Activated CD4-positive, CD25-positive, alpha-beta regulatory T cell treated with anti-CD3 and anti-CD28 coated beads, Interleukin-2, amount 50 U/mL, for 72 hours (primary cell): ENCODE measurements at regions not wholly inside any gene's neighbourhood (a gene's known extent, or its start where the extent isn't known, plus 50 kb on each side); places are given as distances from the start of the nearest gene placed in this dataset.

Experiments used
- DNase-seq: peaks from one replicate; pipeline ENCODE4 v3.0.0; 2021

- DNase-seq = no peak
These were observed 106.5 kb downstream of the CDH26 start for GRCh38 chr20:60064554-60065196.

- DNase-seq = no peak
These were observed 107.7 kb downstream of the CDH26 start for GRCh38 chr20:60065741-60066437.

GRCh38 chr20:60066438-60066823, 108.2 kb downstream of the CDH26 start:
- no peak for DNase-seq

GRCh38 chr20:60068509-60068908, 110.3 kb downstream of the CDH26 start:
- no peak for DNase-seq

GRCh38 chr20:60069656-60070055, 111.4 kb downstream of the CDH26 start:
- no peak for DNase-seq

GRCh38 chr20:60070791-60071190, 112.6 kb downstream of the CDH26 start:
- DNase-seq = no peak

DNA sequence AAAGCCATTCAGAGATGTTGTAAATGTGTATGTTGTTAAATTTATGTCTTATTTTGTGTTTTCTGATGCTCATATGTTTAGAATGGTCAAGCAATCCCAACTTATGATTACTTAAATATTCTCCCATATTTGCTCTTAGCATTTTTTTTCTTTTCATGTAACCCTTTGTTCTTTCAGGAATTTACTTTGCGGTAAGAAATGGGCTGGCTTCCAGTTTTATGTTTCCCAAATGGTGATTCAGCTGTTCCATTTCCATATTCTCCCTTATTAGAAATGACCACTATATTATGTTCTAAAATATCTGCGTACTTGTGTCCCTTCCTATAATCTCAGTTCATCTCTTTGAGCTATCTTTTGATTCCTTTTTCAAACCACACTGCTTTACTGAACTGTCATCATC, 113.7 kb downstream of the CDH26 start:
- no peak for DNase-seq

- DNase-seq = no peak
These were observed 114.9 kb downstream of the CDH26 start for GRCh38 chr20:60073086-60073485.

- no peak for DNase-seq
These were observed 115.3 kb downstream of the CDH26 start for GRCh38 chr20:60073504-60073903.

DNA sequence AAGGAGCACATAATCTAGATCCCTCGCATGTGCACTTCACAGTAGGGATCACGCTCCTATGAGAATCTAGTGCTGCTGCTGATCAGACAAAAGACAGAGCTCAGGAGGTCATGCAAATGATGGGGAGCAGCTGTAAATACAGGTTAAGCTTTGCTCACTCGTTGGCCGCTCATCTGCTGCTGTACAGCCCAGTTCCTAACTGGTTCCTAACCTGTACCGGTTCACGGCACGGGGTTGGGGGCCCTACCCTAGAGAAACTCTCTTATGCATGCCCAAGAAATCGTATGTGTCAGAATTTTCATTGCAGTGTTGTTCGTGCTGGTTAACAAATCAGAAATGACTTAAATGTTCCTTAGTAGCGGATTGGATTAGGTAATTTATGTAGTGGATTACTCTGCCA, 116.1 kb downstream of the CDH26 start:
- no peak for DNase-seq

DNA sequence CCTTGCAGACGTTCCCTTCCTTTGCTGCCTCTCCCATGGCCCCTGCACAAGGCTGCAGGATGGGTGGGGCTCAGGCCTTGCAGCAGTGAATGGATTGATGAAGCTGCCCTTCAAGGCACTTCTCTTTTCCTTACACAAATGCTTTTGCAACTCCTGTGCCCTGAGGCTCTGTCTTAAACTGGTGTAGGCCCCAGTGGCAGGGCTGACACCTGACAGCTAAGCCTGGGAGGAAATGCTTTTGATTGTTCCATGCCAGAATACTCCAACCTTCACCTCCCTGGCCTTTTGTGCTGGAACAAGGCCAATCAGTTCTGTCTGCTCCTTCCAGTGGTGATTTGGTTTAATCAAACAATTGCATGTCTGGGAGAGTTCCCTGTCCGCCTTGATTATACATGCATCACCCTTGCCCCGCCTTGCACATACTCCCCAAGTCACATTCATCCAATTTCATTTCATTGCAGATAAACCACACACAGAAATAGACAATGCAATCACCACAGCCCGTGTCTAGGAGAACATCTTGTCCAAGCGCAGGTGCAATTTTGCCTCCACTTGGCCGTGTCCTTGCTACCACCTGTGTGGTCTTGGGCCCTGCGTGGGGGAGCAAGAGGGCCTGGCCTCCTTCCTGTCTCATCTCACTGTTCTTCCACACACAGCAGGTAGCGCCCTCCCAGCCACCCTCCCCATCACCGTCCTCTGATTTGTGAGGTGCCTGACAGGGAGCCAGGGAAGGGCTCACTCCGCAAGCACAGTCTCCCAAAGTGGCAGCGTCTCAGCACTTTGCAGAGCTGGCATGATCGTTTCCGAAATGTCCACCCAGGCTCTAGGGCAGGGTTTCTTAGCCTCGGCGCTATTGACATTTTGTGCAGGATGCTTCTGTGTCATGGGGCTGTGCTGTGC, 120.4 kb downstream of the CDH26 start:
- DNase-seq = no peak

- no peak for DNase-seq
These were observed 122.2 kb downstream of the CDH26 start for GRCh38 chr20:60080401-60080800.

DNA sequence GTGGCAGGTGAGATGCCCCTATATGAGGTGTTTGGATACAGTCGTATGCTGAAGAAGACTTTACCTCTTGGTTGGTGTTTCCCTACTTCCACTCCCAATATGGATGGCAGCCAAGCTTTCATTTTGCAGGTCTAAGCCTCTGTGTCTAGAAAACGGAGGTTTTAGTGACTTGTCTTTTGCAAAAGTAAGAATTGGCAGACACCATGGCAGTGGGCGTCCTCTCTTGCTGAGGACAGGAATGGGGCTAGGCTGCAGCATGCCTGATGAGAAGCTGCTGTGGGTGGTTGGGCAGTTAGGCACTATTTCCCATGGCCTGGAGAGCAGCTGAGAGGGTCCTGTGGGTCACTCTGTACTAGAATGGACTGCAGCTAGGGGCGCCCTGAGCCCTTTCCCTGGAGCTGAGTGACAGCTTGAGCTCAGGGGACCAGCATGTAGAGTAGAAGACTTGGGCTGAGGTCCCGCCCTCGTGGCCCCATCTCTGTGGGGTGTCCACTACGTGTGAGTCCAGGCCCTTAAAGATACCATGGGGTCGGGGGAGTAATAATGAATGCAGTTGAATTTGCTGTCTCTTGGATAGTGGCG, 127.4 kb downstream of the CDH26 start:
- DNase-seq = no peak

DNA sequence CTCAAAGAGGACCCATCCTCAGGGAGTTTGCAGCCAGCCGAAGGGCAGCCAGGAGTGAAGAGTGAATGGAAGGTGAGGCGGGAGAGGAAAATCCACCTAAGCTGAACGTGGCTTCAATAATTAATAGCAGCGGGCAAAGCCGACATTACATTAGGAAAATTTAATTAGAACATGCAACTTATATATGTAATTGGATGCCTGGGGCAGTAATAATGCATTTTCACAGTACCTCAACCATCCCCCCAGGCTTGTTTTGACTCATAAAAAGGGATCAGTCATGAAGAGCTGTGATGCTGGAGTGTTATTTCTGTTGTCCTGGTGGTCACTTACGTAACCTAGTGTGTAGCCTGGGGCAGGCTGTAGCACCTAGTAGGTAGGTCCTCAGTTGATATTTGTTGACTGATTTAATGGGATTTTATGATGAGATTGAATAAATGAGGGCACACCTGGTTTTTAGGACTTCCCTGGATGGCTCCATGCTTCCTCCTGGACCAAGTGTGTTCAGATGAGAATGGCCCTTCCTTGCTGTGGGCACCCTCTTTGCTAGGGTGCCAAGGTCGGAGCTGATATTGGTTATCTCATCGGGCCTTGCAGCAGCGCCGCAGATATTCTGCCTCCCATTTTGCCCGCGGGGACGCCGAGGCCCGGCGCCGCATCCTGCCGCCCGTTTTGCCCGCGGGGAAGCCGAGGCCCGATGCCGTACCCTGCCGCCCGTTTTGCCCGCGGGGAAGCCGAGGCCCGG, 128.8 kb downstream of the CDH26 start:
- DNase-seq = no peak

- no peak for DNase-seq
These were observed 129.4 kb downstream of the CDH26 start for GRCh38 chr20:60087563-60088105.

DNA sequence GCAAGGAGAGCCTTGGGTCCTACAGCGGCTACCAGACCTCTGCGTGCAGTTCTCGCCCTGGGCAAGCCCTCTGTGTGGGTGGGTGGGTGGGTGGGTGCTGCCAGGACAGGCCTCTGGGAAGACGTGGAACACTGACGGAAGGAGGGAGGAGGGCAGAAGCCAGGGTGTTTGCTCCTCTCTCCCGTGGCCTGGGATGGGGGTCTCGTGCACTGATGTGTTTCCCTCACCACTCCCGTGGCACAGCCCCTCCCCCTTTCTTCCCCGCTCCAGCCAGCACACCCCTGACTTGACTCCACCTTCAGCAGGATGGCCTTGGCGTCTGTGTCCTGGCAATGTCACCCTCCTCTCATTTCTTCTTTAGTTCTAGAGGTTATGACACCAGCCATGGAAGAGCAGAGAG, 130.0 kb downstream of the CDH26 start:
- DNase-seq = no peak

GRCh38 chr20:60090631-60091030, 132.4 kb downstream of the CDH26 start:
- no peak for DNase-seq

DNA sequence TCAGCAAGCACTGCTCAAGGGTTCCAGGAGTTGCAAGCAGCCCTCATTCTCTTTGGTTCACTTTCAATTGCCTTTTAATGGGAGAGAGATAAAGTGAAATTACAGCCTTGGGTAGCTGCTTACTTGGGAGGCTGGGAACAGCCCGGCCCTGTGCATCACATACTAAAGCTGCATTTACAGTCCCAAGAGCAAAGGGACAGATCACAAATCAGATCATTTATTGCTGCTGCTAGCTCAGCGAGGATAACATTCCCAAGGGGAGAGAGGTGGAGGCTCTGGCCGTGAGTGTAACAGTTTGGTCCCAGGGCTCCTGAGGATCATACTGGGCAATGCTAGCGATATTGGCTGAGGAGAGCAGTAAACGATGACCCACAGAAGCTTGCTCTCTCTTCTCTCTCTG, 133.1 kb downstream of the CDH26 start:
- DNase-seq = no peak

DNA sequence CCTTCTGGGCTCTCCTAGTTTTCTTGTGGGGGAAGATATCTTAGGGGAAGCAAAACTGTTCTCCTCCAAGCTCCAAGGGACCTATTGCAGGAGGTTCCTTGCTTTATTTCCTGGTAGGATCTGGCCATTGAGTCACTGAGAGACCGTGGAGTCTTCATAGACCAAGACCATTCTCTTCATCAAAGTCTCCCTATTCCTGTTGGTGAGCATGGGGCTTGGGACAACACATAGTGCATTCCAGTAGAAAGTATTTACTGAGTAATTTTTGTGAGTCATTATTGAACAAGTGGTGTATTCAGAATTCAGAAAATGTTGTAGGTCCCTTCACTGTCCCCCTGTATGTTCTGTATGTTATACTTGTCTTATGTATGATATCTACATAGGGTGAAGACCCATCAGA, 133.6 kb downstream of the CDH26 start:
- no peak for DNase-seq

DNA sequence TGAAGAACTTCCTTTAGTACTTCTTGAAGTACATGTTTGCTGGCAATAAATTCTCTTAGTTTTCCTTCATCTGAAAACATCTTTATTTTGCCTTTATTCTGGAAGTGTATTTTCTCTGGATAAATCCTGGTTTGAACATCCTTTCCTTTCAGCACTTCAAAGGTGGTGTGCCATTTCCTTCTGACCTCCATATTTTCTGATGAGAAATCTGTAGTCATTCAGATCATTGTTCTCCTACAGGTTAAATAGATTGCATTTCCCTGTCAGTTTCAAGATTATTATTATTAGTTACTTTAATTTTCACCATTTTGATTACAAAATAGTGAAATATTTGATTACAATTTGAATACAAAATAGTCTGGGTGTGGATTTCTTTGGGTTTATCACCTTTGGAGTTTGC, 134.5 kb downstream of the CDH26 start:
- DNase-seq = no peak

- DNase-seq = no peak
These were observed 137.2 kb downstream of the CDH26 start for GRCh38 chr20:60095456-60095855.

DNA sequence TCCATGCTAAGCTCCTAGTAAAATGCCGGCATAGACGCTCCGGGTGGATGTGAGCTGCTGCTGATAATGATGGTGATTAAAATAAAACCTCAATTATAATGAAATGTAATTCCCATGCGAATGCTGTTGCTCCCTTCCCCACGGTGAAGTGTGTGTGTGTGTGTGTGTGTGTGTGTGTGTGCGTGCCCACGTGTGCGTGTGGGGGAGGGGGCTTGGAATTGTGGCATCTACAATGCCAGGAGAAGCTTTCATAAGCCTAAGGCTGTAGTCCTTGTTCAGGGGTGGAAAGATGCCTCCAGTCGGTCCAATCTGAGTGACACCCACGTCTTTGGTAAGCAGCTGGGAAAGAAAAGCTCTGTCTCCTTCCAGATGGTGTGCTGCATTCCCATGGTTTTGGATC, 137.9 kb downstream of the CDH26 start:
- no peak for DNase-seq

DNA sequence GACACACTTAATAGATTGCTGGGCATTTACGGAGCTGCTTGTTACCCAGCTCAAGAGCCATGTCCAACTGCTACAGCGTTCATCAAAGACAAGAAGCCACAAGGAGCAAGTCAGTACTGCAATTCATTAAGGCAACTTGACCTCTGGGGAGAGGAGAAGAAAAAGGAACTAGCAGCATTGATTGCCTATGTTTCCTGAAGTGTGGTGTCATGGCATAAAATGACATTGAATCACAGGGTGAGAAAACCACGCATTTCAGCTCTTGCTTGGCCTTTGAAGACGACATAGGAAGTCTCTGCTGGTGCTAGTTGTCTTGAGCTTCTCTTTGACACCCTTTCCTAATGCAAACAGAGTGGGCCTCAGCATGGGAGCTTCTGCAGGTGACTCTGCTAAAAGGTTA, 139.1 kb downstream of the CDH26 start:
- no peak for DNase-seq
